Heart left ventricle (tissue), 13 donors: ENCODE measurements at regions not wholly inside any gene's neighbourhood (a gene's known extent, or its start where the extent isn't known, plus 50 kb on each side); places are given as distances from the start of the nearest gene placed in this dataset.

ENCODE experiments used
- CTCF ChIP-seq, 12 donors: fragments of 200-600 bp; sonication (generic) in 4 of 12; IDR thresholded peaks; one replicate each; pipeline versions ENCODE4 v1.5.0 to v1.8.0; 2018 to 2022; ENCODE audit warnings: antibody characterized with exemption in 12 of 12, mild to moderate bottlenecking in 5 of 12
- POLR2A ChIP-seq, 2 donors: fragments of 450-650 bp; IDR thresholded peaks; one replicate each; pipeline ENCODE4 v1.6.1; 2017; ENCODE audit warnings: antibody characterized with exemption in 2 of 2, mild to moderate bottlenecking in 2 of 2, moderate library complexity in 2 of 2
- donor health status: ischemic (EF 13 %, LVEDD 7.1; RV severe dilation, severe dysfunction).
- donor health status: DM: no; HTN: yes; CAD: no.
- donor health status: DM: no; HTN: no; CAD: no.
- donor health status: ischemic (EF 25% LVEDD 6.9; RV normal size, moderate dysfunction).
- donor health status: ischemic (EF 25% LVEDD 5.7; RV mildly dilated, moderate dysfunction).
- donor health status: ischemic (EF 35%, LVEDD 5.7; RV mildly dilated, moderate dysfunction).
- donor health status: nonischemic (EF 11% LVEDD 7.7; RV severe dilation, severe dysfunction).
- donor health status: DM: yes; HTN: yes; CAD: no.
- donor health status: PGD.
- donor health status: ischemic (EF 29% LVEDD 5.4; RV normal size, mild dysfunction).
- donor health status: nonischemic (EF 23%, LVEDD 6.1; RV moderate dilation, normal function).

DNA sequence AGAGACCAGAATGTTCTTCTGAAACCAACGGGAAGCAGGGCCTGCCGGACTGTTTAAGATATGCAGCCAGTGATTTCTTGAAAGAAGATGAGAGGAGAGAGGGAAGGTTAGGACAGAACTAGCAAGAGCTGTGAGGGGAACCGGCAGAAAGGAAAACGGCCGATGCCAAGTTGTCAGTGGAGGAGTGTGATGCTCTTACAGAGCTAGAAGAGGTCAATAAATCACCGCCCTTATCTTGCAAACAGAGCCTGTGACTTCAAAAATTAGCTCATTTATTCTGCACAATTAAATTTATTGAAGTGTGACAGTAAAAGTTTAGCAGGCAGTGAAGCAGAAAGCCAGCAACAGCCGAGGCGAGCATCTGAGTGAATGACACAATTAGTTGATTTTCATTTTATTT lies 509.5 kb upstream of the ID4 start:
- TF ChIP-seq CTCF (IDR thresholded peaks at IDR 0.05) (no peak), POLR2A (IDR thresholded peaks at IDR 0.05) (no peak)
